ENCODE measurements at regions not wholly inside any gene's neighbourhood (a gene's known extent, or its start where the extent isn't known, plus 50 kb on each side); places are given as distances from the start of the nearest gene placed in this dataset.

DNA sequence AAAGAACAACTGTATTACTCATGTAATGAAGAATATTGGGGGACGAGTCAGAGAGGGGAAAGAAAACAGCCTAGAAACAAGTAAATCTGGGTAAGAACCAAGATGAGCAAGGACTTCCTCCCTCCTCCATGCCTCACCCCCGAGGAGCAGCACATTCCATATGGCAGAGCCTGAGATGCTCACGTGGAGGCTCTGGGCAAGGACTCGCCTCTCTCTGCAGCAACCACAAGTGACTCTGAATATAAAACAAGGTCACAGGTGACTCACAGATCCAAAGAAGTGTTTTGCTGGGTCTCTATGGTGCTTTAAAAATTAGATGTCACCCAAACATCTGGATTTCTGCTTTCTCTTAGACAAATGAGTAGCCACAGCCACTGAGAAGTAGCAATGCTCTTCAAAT is 453.0 kb upstream of the SULF2 start:
- Histone ChIP-seq H3K9me3 (ENCODE audit: insufficient read depth, low read length) (peaks cover 5% of the 10 kb centered on the region; the same call in 1 of the 2 replicates), H3K27me3 (ENCODE audit: insufficient read depth, insufficient read length) (no peaks in the 10 kb centered on the region), H3K36me3 (ENCODE audit: insufficient read depth, insufficient read length, low read length) (no peaks in the 10 kb centered on the region), H3K9ac (ENCODE audit: insufficient read length, low read depth) (peak overlapping the region; percentile 22), H3K4me3 (ENCODE audit: insufficient read length, low read depth) (no peak overlapping the region), H3K4me1 (ENCODE audit: insufficient read depth, insufficient read length) (peaks cover 6% of the 10 kb centered on the region)
- TF ChIP-seq SUZ12 (IDR thresholded peaks at IDR 0.05; ENCODE audit: extremely low read depth, insufficient read depth, insufficient read length) (no peak), ZNF274 (IDR thresholded peaks at IDR 0.05; ENCODE audit: low read depth, low read length) (no peak), YY1 (IDR thresholded peaks at IDR 0.05; ENCODE audit: insufficient read depth, insufficient read length) (no peak)
- DNase-seq (ENCODE audit: low read depth, low spot score), result no peak

- H3K9ac ChIP-seq (ENCODE audit: insufficient read length, low read depth), result no peak overlapping the region
- no peak overlapping the region for H3K4me3 ChIP-seq (ENCODE audit: insufficient read length, low read depth)
- H3K9me3 ChIP-seq (ENCODE audit: insufficient read depth, low read length), result peaks cover 25% of the 10 kb centered on the region; the same call in 1 of the 2 replicates
- no peaks in the 10 kb centered on the region for H3K36me3 ChIP-seq (ENCODE audit: insufficient read depth, insufficient read length, low read length)
- H3K4me1 ChIP-seq (ENCODE audit: insufficient read depth, insufficient read length), result peaks cover 6% of the 10 kb centered on the region
- TF ChIP-seq ZNF274 (IDR thresholded peaks at IDR 0.05; ENCODE audit: low read depth, low read length), result no peak
- no peak for TF ChIP-seq SUZ12 (IDR thresholded peaks at IDR 0.05; ENCODE audit: extremely low read depth, insufficient read depth, insufficient read length)
- TF ChIP-seq YY1 (IDR thresholded peaks at IDR 0.05; ENCODE audit: insufficient read depth, insufficient read length), result no peak
- no peaks in the 10 kb centered on the region for H3K27me3 ChIP-seq (ENCODE audit: insufficient read depth, insufficient read length)
- no peak for DNase-seq (ENCODE audit: low read depth, low spot score)
These were observed 451.0 kb upstream of the SULF2 start for GRCh38 chr20:48236000-48236970.

DNA sequence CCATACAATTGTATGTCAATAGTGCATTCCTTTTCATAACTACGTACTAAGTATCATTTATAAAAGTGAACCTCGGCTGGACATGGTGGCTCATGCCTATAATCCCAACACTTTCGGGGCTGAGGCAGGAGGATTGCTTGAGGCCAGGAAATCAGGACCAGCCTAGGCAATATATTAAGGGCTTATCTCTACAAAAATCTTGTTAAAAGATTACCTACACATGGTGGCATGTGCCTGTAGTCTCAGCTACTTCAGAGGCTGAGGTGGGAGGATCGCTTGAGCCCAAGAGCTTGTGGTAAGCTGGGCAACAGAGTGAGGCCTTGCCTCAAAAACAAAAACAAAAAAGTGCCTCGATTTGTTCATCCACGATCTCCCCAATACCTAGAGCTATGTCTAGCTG is 449.7 kb upstream of the SULF2 start:
- H3K4me3 ChIP-seq (ENCODE audit: insufficient read length, low read depth), result no peak overlapping the region
- H3K9me3 ChIP-seq (ENCODE audit: insufficient read depth, low read length), result peaks cover 35% of the 10 kb centered on the region; the same call in 1 of the 2 replicates
- DNase-seq (ENCODE audit: low read depth, low spot score), result no peak
- no peaks in the 10 kb centered on the region for H3K27me3 ChIP-seq (ENCODE audit: insufficient read depth, insufficient read length)
- H3K36me3 ChIP-seq (ENCODE audit: insufficient read depth, insufficient read length, low read length), result no peaks in the 10 kb centered on the region
- TF ChIP-seq SUZ12 (IDR thresholded peaks at IDR 0.05; ENCODE audit: extremely low read depth, insufficient read depth, insufficient read length) (no peak), YY1 (IDR thresholded peaks at IDR 0.05; ENCODE audit: insufficient read depth, insufficient read length) (no peak), ZNF274 (IDR thresholded peaks at IDR 0.05; ENCODE audit: low read depth, low read length) (no peak)
- H3K9ac ChIP-seq (ENCODE audit: insufficient read length, low read depth), result no peak overlapping the region
- peaks cover 6% of the 10 kb centered on the region for H3K4me1 ChIP-seq (ENCODE audit: insufficient read depth, insufficient read length)

- Histone ChIP-seq H3K27me3 (ENCODE audit: insufficient read depth, insufficient read length) (no peaks in the 10 kb centered on the region), H3K9ac (ENCODE audit: insufficient read length, low read depth) (no peak overlapping the region), H3K4me3 (ENCODE audit: insufficient read length, low read depth) (no peak overlapping the region), H3K9me3 (ENCODE audit: insufficient read depth, low read length) (peaks cover 38% of the 10 kb centered on the region; the same call in 1 of the 2 replicates), H3K4me1 (ENCODE audit: insufficient read depth, insufficient read length) (peaks cover 1% of the 10 kb centered on the region), H3K36me3 (ENCODE audit: insufficient read depth, insufficient read length, low read length) (no peaks in the 10 kb centered on the region)
- TF ChIP-seq ZNF274 (IDR thresholded peaks at IDR 0.05; ENCODE audit: low read depth, low read length) (peak; percentile 82), YY1 (IDR thresholded peaks at IDR 0.05; ENCODE audit: insufficient read depth, insufficient read length) (no peak), SUZ12 (IDR thresholded peaks at IDR 0.05; ENCODE audit: extremely low read depth, insufficient read depth, insufficient read length) (no peak)
- DNase-seq (ENCODE audit: low read depth, low spot score), result no peak
These were observed 446.1 kb upstream of the SULF2 start for GRCh38 chr20:48231253-48231930.

- Histone ChIP-seq H3K4me1 (ENCODE audit: insufficient read depth, insufficient read length) (no peaks in the 10 kb centered on the region), H3K9me3 (ENCODE audit: insufficient read depth, low read length) (peaks cover 38% of the 10 kb centered on the region; the same call in 1 of the 2 replicates), H3K27me3 (ENCODE audit: insufficient read depth, insufficient read length) (no peaks in the 10 kb centered on the region), H3K9ac (ENCODE audit: insufficient read length, low read depth) (no peak overlapping the region), H3K4me3 (ENCODE audit: insufficient read length, low read depth) (no peak overlapping the region), H3K36me3 (ENCODE audit: insufficient read depth, insufficient read length, low read length) (no peaks in the 10 kb centered on the region)
- no peak for TF ChIP-seq SUZ12 (IDR thresholded peaks at IDR 0.05; ENCODE audit: extremely low read depth, insufficient read depth, insufficient read length)
- TF ChIP-seq YY1 (IDR thresholded peaks at IDR 0.05; ENCODE audit: insufficient read depth, insufficient read length), result no peak
- no peak for TF ChIP-seq ZNF274 (IDR thresholded peaks at IDR 0.05; ENCODE audit: low read depth, low read length)
- no peak for DNase-seq (ENCODE audit: low read depth, low spot score)
These were observed 444.9 kb upstream of the SULF2 start for GRCh38 chr20:48230216-48230615.

- no peak for DNase-seq (ENCODE audit: low read depth, low spot score)
- Histone ChIP-seq H3K9ac (ENCODE audit: insufficient read length, low read depth) (no peak overlapping the region), H3K9me3 (ENCODE audit: insufficient read depth, low read length) (peaks cover 24% of the 10 kb centered on the region; the same call in 1 of the 2 replicates), H3K36me3 (ENCODE audit: insufficient read depth, insufficient read length, low read length) (no peaks in the 10 kb centered on the region), H3K4me1 (ENCODE audit: insufficient read depth, insufficient read length) (no peaks in the 10 kb centered on the region), H3K27me3 (ENCODE audit: insufficient read depth, insufficient read length) (no peaks in the 10 kb centered on the region), H3K4me3 (ENCODE audit: insufficient read length, low read depth) (no peak overlapping the region)
- TF ChIP-seq ZNF274 (IDR thresholded peaks at IDR 0.05; ENCODE audit: low read depth, low read length) (no peak), YY1 (IDR thresholded peaks at IDR 0.05; ENCODE audit: insufficient read depth, insufficient read length) (no peak), SUZ12 (IDR thresholded peaks at IDR 0.05; ENCODE audit: extremely low read depth, insufficient read depth, insufficient read length) (no peak)
These were observed 442.1 kb upstream of the SULF2 start for GRCh38 chr20:48227381-48227780.

DNA sequence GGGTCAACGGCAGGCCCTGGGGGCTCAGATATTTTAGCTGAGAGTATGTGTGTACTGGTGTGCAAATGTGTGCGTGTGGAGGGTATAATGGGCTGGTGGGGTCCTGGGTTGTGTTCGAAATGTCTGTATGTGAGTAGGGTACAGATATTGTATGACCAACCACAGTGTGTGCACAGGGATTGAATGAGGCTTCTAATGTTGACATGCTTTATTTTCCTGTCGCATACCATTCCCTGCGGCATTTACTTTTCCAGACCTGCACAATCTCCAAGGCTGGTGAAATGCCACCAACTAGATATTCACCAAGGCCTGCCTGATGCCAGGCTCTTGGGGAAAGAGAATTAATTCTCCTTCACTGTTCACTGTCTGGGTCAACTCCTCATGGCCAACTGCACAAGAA is 441.4 kb upstream of the SULF2 start:
- Histone ChIP-seq H3K9ac (ENCODE audit: insufficient read length, low read depth) (no peak overlapping the region), H3K4me1 (ENCODE audit: insufficient read depth, insufficient read length) (no peaks in the 10 kb centered on the region), H3K9me3 (ENCODE audit: insufficient read depth, low read length) (peaks cover 16% of the 10 kb centered on the region; the same call in 1 of the 2 replicates), H3K36me3 (ENCODE audit: insufficient read depth, insufficient read length, low read length) (no peaks in the 10 kb centered on the region), H3K27me3 (ENCODE audit: insufficient read depth, insufficient read length) (no peaks in the 10 kb centered on the region), H3K4me3 (ENCODE audit: insufficient read length, low read depth) (no peak overlapping the region)
- no peak for DNase-seq (ENCODE audit: low read depth, low spot score)
- TF ChIP-seq ZNF274 (IDR thresholded peaks at IDR 0.05; ENCODE audit: low read depth, low read length) (no peak), SUZ12 (IDR thresholded peaks at IDR 0.05; ENCODE audit: extremely low read depth, insufficient read depth, insufficient read length) (no peak), YY1 (IDR thresholded peaks at IDR 0.05; ENCODE audit: insufficient read depth, insufficient read length) (no peak)
